HEK293T (cell line): ENCODE measurements at regions not wholly inside any gene's neighbourhood (a gene's known extent, or its start where the extent isn't known, plus 50 kb on each side); places are given as distances from the start of the nearest gene placed in this dataset.

Experiments used
- ELF4 ChIP-seq: fragments of 450-650 bp; IDR thresholded peaks from 2 replicates; pipeline ENCODE4 v1.6.1; 2017; ENCODE audit warnings: antibody characterized with exemption
- L3MBTL2 ChIP-seq: fragments of 450-650 bp; conservative IDR thresholded peaks from 2 replicates; pipeline ENCODE4 v1.6.1; 2016; ENCODE audit warnings: mild to moderate bottlenecking
- LEF1 ChIP-seq: fragments of 450-650 bp; IDR thresholded peaks from 2 replicates; pipeline ENCODE4 v1.6.1; 2017; ENCODE audit warnings: mild to moderate bottlenecking, borderline replicate concordance
- SP1 ChIP-seq: fragments of 450-650 bp; IDR thresholded peaks from 2 replicates; pipeline ENCODE4 v1.6.1; 2017
- SUZ12 ChIP-seq: fragments of 450-650 bp; IDR thresholded peaks from 2 replicates; pipeline ENCODE4 v1.6.1; 2016; ENCODE audit warnings: mild to moderate bottlenecking
- ZNF384 ChIP-seq: fragments of 450-650 bp; IDR thresholded peaks from 2 replicates; pipeline ENCODE4 v1.6.1; 2016

DNA sequence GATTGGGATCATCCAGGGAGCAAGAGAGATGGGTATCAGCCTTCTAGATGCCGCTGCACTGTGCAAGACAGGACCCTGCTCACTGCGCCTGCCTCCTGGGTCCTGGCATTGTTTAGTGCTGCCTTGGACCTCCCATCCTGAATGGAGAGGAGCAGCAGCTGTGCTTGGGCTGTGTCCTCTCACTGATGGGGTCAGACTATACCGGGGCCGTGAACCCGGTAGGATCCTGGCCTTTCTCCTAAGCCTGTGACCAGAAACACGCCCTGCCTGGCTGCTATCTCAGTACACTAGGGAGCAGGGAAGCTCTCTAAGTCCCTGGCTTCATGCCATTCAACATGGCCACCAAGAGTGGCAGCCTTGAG is 309.4 kb upstream of the ZNF32 start:
- TF ChIP-seq SP1: no peak
- no peak for TF ChIP-seq L3MBTL2
- TF ChIP-seq SUZ12: no peak
- TF ChIP-seq ZNF384: no peak
- no peak for TF ChIP-seq LEF1
- TF ChIP-seq ELF4: no peak
